ENCODE measurements at regions not wholly inside any gene's neighbourhood (a gene's known extent, or its start where the extent isn't known, plus 50 kb on each side); places are given as distances from the start of the nearest gene placed in this dataset.
"Not testable (repeated sequence)": the region's sequence is repeated elsewhere in the genome, so short reads cannot be mapped to it uniquely, and the experiment has no call there.

GRCh38 chr15:81899730-81900129, 146.1 kb downstream of the MEX3B start:
- no peak for DNase-seq (ENCODE audit: low spot score)

- no peak for DNase-seq (ENCODE audit: low spot score)
Observed at GRCh38 chr15:81899024-81899423, 146.8 kb downstream of the MEX3B start.

- DNase-seq (ENCODE audit: low spot score): no peak
Observed at GRCh38 chr15:81897057-81897677, 148.7 kb downstream of the MEX3B start.

GRCh38 chr15:81896356-81896755, 149.5 kb downstream of the MEX3B start:
- DNase-seq (ENCODE audit: low spot score): no peak

GRCh38 chr15:81895723-81896122, 150.1 kb downstream of the MEX3B start:
- DNase-seq (ENCODE audit: low spot score): no peak

- DNase-seq (ENCODE audit: low spot score): no peak
Observed at GRCh38 chr15:81894061-81894460, 151.8 kb downstream of the MEX3B start.

- no peak for DNase-seq (ENCODE audit: low spot score)
Observed at GRCh38 chr15:81893182-81893835, 152.5 kb downstream of the MEX3B start.

GRCh38 chr15:81890496-81890895, 155.3 kb downstream of the MEX3B start:
- DNase-seq (ENCODE audit: low spot score): no peak

- no peak for DNase-seq (ENCODE audit: low spot score)
Observed at GRCh38 chr15:81889485-81889881, 156.3 kb downstream of the MEX3B start.

GRCh38 chr15:81888748-81889484, 156.9 kb downstream of the MEX3B start:
- DNase-seq (ENCODE audit: low spot score): no peak

- DNase-seq (ENCODE audit: low spot score): no peak
Observed at GRCh38 chr15:81887912-81888311, 157.9 kb downstream of the MEX3B start.

- not testable (repeated sequence) for DNase-seq (ENCODE audit: low spot score)
Observed at GRCh38 chr15:81887188-81887587, 158.6 kb downstream of the MEX3B start.

- DNase-seq (ENCODE audit: low spot score): no peak
Observed at GRCh38 chr15:81886591-81886990, 159.2 kb downstream of the MEX3B start.

GRCh38 chr15:81886080-81886479, 159.7 kb downstream of the MEX3B start:
- DNase-seq (ENCODE audit: low spot score): no peak

GRCh38 chr15:81885135-81885534, 160.7 kb downstream of the MEX3B start:
- DNase-seq (ENCODE audit: low spot score): no peak

GRCh38 chr15:81882504-81882903, 163.3 kb downstream of the MEX3B start:
- DNase-seq (ENCODE audit: low spot score): no peak

GRCh38 chr15:81880833-81881232, 165.0 kb downstream of the MEX3B start:
- no peak for DNase-seq (ENCODE audit: low spot score)

GRCh38 chr15:81880314-81880713, 165.5 kb downstream of the MEX3B start:
- no peak for DNase-seq (ENCODE audit: low spot score)

GRCh38 chr15:81875717-81876116, 170.1 kb downstream of the MEX3B start:
- not testable (repeated sequence) for DNase-seq (ENCODE audit: low spot score)

GRCh38 chr15:81870746-81871106, 175.1 kb downstream of the MEX3B start:
- DNase-seq (ENCODE audit: low spot score): not testable (repeated sequence)

GRCh38 chr15:81870062-81870745, 175.6 kb downstream of the MEX3B start:
- not testable (repeated sequence) for DNase-seq (ENCODE audit: low spot score)

- DNase-seq (ENCODE audit: low spot score): no peak
Observed at GRCh38 chr15:81869161-81869954, 176.5 kb downstream of the MEX3B start.
